GM23338 (cell line): ENCODE measurements at regions not wholly inside any gene's neighbourhood (a gene's known extent, or its start where the extent isn't known, plus 50 kb on each side); places are given as distances from the start of the nearest gene placed in this dataset.
"Not testable (repeated sequence)": the region's sequence is repeated elsewhere in the genome, so short reads cannot be mapped to it uniquely, and the experiment has no call there.

Source experiments
- ATAC-seq: fragments of 200-7000 bp; cut with Tn5 transposase; 3 replicates; pipeline ENCODE4 v1.9.1; 2020
- DNase-seq: peaks from one replicate; pipeline ENCODE4 v3.0.0-alpha.2; 2015; ENCODE audit warnings: low spot score
- H2AFZ ChIP-seq: fragments of 200-600 bp; sonication (generic); 2 replicates; pipeline ENCODE4 v1.8.0; 2016; ENCODE audit warnings: antibody characterized with exemption, mild to moderate bottlenecking, moderate library complexity
- H3F3A ChIP-seq: fragments of 200-600 bp; sonication (generic); replicated peaks from 2 replicates; pipeline ENCODE4 v1.8.0; 2017; ENCODE audit warnings: antibody characterized with exemption, mixed run types, low read depth
- H3K27ac ChIP-seq: fragments of 200-600 bp; sonication (generic); 2 replicates; pipeline ENCODE4 v1.6.1; 2016; ENCODE audit warnings: low read depth
- H3K27me3 ChIP-seq: fragments of 200-600 bp; sonication (generic); 2 replicates; pipeline ENCODE4 v1.8.0; 2016; ENCODE audit warnings: mild to moderate bottlenecking, mixed run types, moderate library complexity; ENCODE audit not compliant: insufficient read depth
- H3K36me3 ChIP-seq: fragments of 200-600 bp; sonication (generic); 2 replicates; pipeline ENCODE4 v1.8.0; 2016; ENCODE audit warnings: mild to moderate bottlenecking; ENCODE audit not compliant: insufficient read depth
- H3K4me1 ChIP-seq: fragments of 200-600 bp; sonication (generic); 2 replicates; pipeline ENCODE4 v1.8.0; 2016; ENCODE audit warnings: mild to moderate bottlenecking, moderate library complexity; ENCODE audit not compliant: insufficient read depth
- H3K4me2 ChIP-seq: fragments of 200-600 bp; sonication (generic); 2 replicates; pipeline ENCODE4 v1.7.1; 2017; ENCODE audit warnings: mixed run types
- H3K4me3 ChIP-seq: fragments of 200-600 bp; sonication (generic); 2 replicates; pipeline ENCODE4 v1.6.1; 2016; ENCODE audit warnings: mixed run types
- H3K79me2 ChIP-seq: fragments of 200-600 bp; sonication (generic); replicated peaks from 2 replicates; pipeline ENCODE4 v1.8.0; 2017; ENCODE audit warnings: mild to moderate bottlenecking; ENCODE audit not compliant: insufficient read depth
- H3K9me2 ChIP-seq: fragments of 200-600 bp; sonication (generic); 2 replicates; pipeline ENCODE4 v1.8.0; 2017; ENCODE audit not compliant: insufficient read depth
- H4K20me1 ChIP-seq: fragments of 200-600 bp; sonication (generic); replicated peaks from 2 replicates; pipeline ENCODE4 v1.8.0; 2017; ENCODE audit warnings: mild to moderate bottlenecking; ENCODE audit not compliant: insufficient read depth
- H3K27ac Mint-ChIP-seq: 2 replicates; pipeline ENCODE4 v1.8.0; 2020; ENCODE audit warnings: inconsistent platforms, mild to moderate bottlenecking, moderate library complexity, mixed read lengths
- H3K27me3 Mint-ChIP-seq: 3 replicates; pipeline ENCODE4 v1.8.0; 2022; ENCODE audit warnings: low read depth, mild to moderate bottlenecking, moderate library complexity, mixed read lengths, inconsistent platforms; ENCODE audit not compliant: insufficient read depth, poor library complexity
- H3K36me3 Mint-ChIP-seq: 3 replicates; pipeline ENCODE4 v1.8.0; 2021; ENCODE audit warnings: low read depth, mild to moderate bottlenecking, inconsistent platforms, moderate library complexity, mixed read lengths
- H3K4me1 Mint-ChIP-seq: 3 replicates; pipeline ENCODE4 v1.8.0; 2020; ENCODE audit warnings: mild to moderate bottlenecking, inconsistent platforms, mixed read lengths
- H3K4me3 Mint-ChIP-seq: 3 replicates; pipeline ENCODE4 v1.8.0; 2021; ENCODE audit warnings: moderate library complexity, mild to moderate bottlenecking, inconsistent platforms, mixed read lengths
- H3K9me3 Mint-ChIP-seq: 3 replicates; pipeline ENCODE4 v1.8.0; 2020; ENCODE audit warnings: moderate library complexity, mild to moderate bottlenecking, inconsistent platforms, mixed read lengths
- CREB1 ChIP-seq: fragments of 250-450 bp; sonication (Bioruptor Pico); IDR thresholded peaks from 2 replicates; pipeline ENCODE4 v1.5.0; 2020; ENCODE audit warnings: low read depth, mild to moderate bottlenecking, moderate library complexity
- EZH2phosphoT487 ChIP-seq: fragments of 200-600 bp; sonication (generic); IDR thresholded peaks from one replicate; pipeline ENCODE4 v1.8.1; 2018; ENCODE audit warnings: antibody characterized with exemption; ENCODE audit not compliant: unreplicated experiment
- JUNB ChIP-seq: IDR thresholded peaks from one replicate; pipeline ENCODE4 v1.6.1; 2016; ENCODE audit warnings: antibody characterized with exemption; ENCODE audit not compliant: unreplicated experiment
- NANOG ChIP-seq: IDR thresholded peaks from 2 replicates; pipeline ENCODE4 v1.6.1; 2016; ENCODE audit warnings: antibody characterized with exemption, borderline replicate concordance
- POLR2AphosphoS5 ChIP-seq: IDR thresholded peaks from 2 replicates; pipeline ENCODE4 v1.6.1; 2016; ENCODE audit warnings: antibody characterized with exemption, low read depth
- STAT1 ChIP-seq: IDR thresholded peaks from one replicate; pipeline ENCODE4 v1.6.1; 2016; ENCODE audit warnings: antibody characterized with exemption; ENCODE audit not compliant: unreplicated experiment
- ZNF331 ChIP-seq: fragments of 250-450 bp; sonication (Bioruptor Pico); IDR thresholded peaks from 2 replicates; pipeline ENCODE4 v1.5.0; 2020; ENCODE audit warnings: low read depth, mild to moderate bottlenecking, moderate library complexity
- ZNF462 ChIP-seq: fragments of 250-450 bp; sonication (Bioruptor Pico); IDR thresholded peaks from 2 replicates; pipeline ENCODE4 v1.5.0; 2020; ENCODE audit warnings: mild to moderate bottlenecking, moderate library complexity
- TF ChIP-seq, protein P1 (sequence below): IDR thresholded peaks from 2 replicates; pipeline ENCODE4 v1.6.1; 2016; ENCODE audit warnings: antibody characterized with exemption
- TF ChIP-seq, protein P2 (sequence below), 2 experiments: fragments of 200-600 bp in 1 of 2; sonication (generic) in 1 of 2; conservative IDR thresholded peaks; 2 replicates each; pipeline versions ENCODE4 v1.5.1 to v1.6.1; 2016 to 2017; ENCODE audit warnings: antibody characterized with exemption in 2 of 2, low read depth in 2 of 2, mild to moderate bottlenecking in 2 of 2, moderate library complexity in 1 of 2

GRCh38 chr20:60102665-60103210 lies 144.5 kb downstream of the CDH26 start (continued):
- no peak for TF ChIP-seq STAT1
- no peak for TF ChIP-seq ZNF331 (CRISPR knock-in tag)
- no peak for TF ChIP-seq JUNB

DNA sequence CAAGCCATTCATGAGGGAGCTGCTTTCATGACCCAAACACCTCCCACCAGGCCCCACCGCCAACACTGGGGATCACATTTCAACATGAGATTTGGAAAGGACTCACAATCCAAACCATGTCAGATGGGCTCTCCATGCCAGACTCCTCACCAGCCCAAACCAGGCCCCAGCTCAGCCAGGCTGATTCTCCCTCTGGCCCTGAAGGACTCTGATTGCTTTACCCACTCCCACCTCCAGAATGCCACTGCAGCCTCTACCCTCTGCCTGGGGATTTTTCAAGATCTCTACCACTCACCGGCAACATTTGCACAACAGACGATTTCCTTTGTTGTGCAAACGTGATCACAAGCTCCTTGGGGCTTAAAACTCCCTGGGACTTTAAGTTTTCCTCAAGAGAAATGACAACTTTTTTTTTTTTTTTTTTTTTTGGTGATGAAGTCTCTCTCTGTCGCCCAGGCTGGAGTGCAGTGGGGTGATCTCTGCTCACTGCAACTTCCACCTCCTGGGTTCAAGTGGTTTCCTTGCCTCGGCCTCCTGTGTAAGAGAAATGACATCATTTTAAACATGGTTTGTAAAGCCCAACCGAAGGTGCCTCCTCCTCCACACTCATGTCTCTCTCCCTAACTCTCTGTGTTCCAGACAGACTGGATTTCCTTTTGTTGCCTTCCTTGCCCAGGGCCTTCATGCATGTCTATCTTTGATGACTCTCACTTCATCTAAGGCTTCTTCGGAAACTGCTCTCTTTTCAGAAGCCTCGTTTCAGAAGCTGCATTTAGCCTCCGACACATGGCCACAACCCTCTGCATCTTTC lies 147.0 kb downstream of the CDH26 start:
- peaks cover 20% of the 10 kb centered on the region for H3K4me1 Mint-ChIP-seq
- H3F3A ChIP-seq: no peaks in the 10 kb centered on the region
- peaks cover 4% of the 10 kb centered on the region; the same call in 1 of the 3 replicates for H3K9me3 Mint-ChIP-seq
- H3K4me3 Mint-ChIP-seq: peak overlapping the region; percentile 12; the same call in 1 of the 3 replicates
- H2AFZ ChIP-seq: no peak overlapping the region
- peaks cover 48% of the 10 kb centered on the region for H3K27me3 Mint-ChIP-seq
- DNase-seq (peak; percentile 68), ATAC-seq (peak; percentile 93)
- no peaks in the 10 kb centered on the region for H4K20me1 ChIP-seq
- H3K27ac Mint-ChIP-seq: no peak overlapping the region
- no peak overlapping the region for H3K4me3 ChIP-seq
- peak overlapping the region; percentile 48; the same call in 1 of the 2 replicates for H3K4me2 ChIP-seq
- no peaks in the 10 kb centered on the region for H3K36me3 ChIP-seq
- H3K27ac ChIP-seq: no peak overlapping the region
- no peaks in the 10 kb centered on the region; the same call in 1 of the 2 replicates for H3K4me1 ChIP-seq
- TF ChIP-seq CREB1 (CRISPR knock-in tag) (no peak), STAT1 (no peak), NANOG (no peak), EZH2phosphoT487 (no peak), ZNF462 (CRISPR knock-in tag) (no peak; the same call in 1 of the 2 replicates), JUNB (no peak), POLR2AphosphoS5 (no peak)
- TF ChIP-seq, protein P1, sequence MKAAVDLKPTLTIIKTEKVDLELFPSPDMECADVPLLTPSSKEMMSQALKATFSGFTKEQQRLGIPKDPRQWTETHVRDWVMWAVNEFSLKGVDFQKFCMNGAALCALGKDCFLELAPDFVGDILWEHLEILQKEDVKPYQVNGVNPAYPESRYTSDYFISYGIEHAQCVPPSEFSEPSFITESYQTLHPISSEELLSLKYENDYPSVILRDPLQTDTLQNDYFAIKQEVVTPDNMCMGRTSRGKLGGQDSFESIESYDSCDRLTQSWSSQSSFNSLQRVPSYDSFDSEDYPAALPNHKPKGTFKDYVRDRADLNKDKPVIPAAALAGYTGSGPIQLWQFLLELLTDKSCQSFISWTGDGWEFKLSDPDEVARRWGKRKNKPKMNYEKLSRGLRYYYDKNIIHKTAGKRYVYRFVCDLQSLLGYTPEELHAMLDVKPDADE: no peak
- TF ChIP-seq, protein P2, sequence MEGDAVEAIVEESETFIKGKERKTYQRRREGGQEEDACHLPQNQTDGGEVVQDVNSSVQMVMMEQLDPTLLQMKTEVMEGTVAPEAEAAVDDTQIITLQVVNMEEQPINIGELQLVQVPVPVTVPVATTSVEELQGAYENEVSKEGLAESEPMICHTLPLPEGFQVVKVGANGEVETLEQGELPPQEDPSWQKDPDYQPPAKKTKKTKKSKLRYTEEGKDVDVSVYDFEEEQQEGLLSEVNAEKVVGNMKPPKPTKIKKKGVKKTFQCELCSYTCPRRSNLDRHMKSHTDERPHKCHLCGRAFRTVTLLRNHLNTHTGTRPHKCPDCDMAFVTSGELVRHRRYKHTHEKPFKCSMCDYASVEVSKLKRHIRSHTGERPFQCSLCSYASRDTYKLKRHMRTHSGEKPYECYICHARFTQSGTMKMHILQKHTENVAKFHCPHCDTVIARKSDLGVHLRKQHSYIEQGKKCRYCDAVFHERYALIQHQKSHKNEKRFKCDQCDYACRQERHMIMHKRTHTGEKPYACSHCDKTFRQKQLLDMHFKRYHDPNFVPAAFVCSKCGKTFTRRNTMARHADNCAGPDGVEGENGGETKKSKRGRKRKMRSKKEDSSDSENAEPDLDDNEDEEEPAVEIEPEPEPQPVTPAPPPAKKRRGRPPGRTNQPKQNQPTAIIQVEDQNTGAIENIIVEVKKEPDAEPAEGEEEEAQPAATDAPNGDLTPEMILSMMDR (conservative IDR thresholded peaks at IDR 0.05; ENCODE audit: low read depth in 2 of 2): no peak
- H3K79me2 ChIP-seq: no peaks in the 10 kb centered on the region
- peaks cover 44% of the 10 kb centered on the region for H3K27me3 ChIP-seq
- no peaks in the 10 kb centered on the region; the same call in 1 of the 3 replicates for H3K36me3 Mint-ChIP-seq
- no peaks in the 10 kb centered on the region for H3K9me2 ChIP-seq

DNA sequence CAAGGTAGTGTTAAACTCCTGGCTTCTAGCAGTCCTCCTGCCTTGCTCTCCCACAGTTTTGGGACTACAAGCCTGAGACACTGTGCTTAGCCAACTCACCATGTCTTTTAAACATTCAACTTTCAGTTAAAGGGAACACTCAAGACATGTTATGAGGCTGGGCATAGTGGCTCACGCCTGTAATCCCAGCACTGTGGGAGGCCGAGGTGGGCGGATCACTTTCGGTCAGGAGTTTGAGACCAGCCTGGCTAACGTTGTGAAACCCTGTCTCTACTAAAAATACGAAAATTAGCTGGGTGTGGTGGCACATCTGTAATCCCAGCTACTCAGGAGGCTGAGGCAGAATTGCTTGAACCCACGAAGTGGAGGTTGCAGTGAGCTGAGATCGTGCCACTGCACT lies 148.0 kb downstream of the CDH26 start:
- ATAC-seq, H2AFZ ChIP-seq, H3K36me3 ChIP-seq, H3K9me3 Mint-ChIP-seq, H3K4me2 ChIP-seq, H3K79me2 ChIP-seq, H4K20me1 ChIP-seq, DNase-seq, H3K4me3 Mint-ChIP-seq, H3K27ac Mint-ChIP-seq, H3K36me3 Mint-ChIP-seq, H3K9me2 ChIP-seq, H3K27ac ChIP-seq, H3K4me1 ChIP-seq, H3F3A ChIP-seq, H3K4me3 ChIP-seq: not testable (repeated sequence)
- peaks cover 44% of the 10 kb centered on the region for H3K27me3 ChIP-seq
- H3K4me1 Mint-ChIP-seq: peaks cover 19% of the 10 kb centered on the region
- peaks cover 47% of the 10 kb centered on the region for H3K27me3 Mint-ChIP-seq
